IPS-NIHi7 (cell line): ENCODE measurements at regions not wholly inside any gene's neighbourhood (a gene's known extent, or its start where the extent isn't known, plus 50 kb on each side); places are given as distances from the start of the nearest gene placed in this dataset.
A peak's percentile ranks its signal among the peaks of the same experiment; 100 is the strongest.

Source experiments
- DNase-seq: peaks from one replicate; pipeline ENCODE4 v3.0.0; 2012; ENCODE audit warnings: mixed read lengths; ENCODE audit errors: extremely low spot score

- DNase-seq: no peak
Observed at GRCh38 chr13:109440320-109440719, 346.1 kb downstream of the IRS2 start.

DNA sequence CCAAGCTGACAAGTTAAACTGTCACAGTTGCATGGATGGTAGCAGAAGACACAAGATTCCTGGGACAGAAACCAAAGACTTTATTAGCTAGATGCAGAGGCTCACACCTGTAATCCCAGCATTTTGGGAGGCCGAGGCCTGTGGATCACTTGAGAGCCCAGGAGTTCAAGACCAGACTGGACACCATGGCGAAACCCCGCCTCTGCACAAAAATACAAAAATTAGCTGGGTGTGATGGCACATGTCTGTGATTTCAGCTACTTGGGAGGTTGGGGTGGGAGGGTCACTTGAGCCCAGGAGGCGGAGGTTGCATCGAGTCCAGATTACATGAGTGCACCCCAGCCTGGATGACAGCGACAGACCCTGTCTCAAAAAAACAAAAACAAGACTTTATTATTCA lies 346.6 kb downstream of the IRS2 start:
- DNase-seq: no peak

- DNase-seq: no peak
Observed at GRCh38 chr13:109436841-109437240, 349.5 kb downstream of the IRS2 start.

DNA sequence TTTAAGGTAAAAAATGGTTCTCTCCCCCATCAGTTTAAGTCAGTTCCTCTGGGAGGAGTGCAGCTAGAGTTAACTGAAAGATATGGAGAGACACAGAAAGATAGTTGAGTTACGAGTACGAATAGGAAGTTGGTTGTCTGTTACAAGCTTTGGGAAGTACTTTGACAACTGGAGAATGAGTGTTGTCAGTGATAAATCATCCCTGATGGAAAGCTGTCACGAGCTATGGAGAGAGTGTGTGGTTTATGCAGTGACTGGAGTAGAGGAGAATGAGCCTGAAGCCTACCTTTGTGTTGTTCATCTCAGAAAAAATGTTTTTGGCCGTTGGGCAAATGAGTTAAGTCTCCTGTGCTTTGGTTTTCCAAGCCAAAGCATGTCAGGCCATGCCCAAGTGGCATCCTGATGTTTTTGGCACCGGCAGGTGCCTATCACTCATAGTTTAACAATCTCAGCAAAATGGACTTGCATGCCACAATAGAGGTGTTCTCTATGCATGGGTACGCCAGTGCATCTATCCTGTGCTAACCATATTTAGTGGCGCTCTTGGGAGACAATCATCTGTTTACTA lies 350.2 kb downstream of the IRS2 start:
- no peak for DNase-seq

- no peak for DNase-seq
Observed at GRCh38 chr13:109431217-109431616, 355.2 kb downstream of the IRS2 start.

GRCh38 chr13:109428146-109428545 lies 358.2 kb downstream of the IRS2 start:
- no peak for DNase-seq

- no peak for DNase-seq
Observed at GRCh38 chr13:109427695-109428094, 358.7 kb downstream of the IRS2 start.

DNA sequence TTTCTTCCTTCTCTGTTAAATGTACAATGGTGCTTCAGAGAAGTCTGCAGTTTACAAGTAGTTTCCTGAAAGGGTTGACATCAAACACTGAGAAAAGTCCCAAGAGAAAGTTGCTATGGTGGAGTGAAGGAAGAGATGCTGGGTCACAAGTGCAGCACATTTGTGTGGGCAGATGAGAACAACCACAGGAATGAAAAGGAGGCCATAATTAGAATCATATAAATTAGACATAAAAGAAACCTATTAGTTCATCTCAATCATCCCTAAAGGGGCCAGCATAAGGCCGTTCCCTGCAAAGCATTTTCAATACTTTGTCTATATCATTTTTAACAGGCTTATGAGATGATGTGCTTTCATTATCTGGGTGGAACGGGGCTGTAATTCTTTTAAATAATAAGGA lies 359.2 kb downstream of the IRS2 start:
- no peak for DNase-seq

DNA sequence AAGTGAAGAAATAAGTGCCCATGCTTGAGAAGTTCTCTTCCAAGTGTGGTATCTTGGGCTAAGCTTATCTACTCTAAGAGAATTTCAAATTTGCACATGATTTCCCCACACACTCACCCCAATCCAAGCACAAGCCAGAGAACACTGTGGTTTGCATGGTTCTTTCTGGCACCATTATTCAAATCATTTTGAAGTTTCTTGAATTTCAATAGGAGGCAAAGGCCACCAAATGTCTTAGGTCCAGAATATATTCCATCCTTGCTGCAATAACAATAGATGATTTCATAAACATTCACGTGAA lies 359.7 kb downstream of the IRS2 start:
- no peak for DNase-seq

DNA sequence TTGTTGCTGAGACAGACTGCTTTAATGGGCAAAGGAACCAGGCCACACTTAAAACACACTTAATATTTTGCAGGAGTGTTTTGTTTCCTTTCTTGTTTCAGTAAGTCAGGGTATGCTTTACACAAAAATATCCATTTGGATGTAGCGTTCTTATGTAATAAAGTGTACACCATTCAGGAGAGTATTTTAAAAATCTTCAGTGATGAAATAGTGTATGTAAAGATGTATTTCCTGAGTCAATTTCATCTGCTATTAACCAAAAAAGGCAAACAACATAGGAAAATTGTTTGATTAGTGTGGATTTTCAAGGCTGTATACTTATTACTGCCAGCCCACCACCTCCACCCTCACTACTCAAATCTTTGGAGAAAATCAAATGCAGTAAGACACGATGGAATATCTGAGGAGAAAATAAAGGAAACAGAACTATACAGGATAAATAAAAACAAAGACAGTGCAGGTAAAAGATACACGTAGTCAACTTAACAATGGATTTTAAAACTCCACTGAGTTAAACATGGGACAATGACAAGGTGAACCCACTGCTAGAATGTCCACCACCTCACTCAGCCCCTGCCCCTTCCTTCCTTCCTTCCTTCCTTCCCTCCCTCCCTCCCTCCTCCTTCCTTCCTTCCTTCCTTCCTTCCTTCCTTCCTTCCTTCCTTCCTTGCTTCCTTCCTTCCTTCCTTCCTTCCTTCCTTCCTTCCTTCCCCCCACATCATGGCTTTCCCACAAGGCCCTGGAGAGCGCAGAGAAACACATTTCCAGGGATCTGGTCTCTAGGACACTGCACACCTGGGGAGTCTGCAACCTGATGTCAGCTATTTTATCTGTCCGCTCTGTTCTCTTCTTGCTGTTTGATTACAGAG lies 360.3 kb downstream of the IRS2 start:
- no peak for DNase-seq

- DNase-seq: no peak
Observed at GRCh38 chr13:109422161-109422560, 364.2 kb downstream of the IRS2 start.

DNA sequence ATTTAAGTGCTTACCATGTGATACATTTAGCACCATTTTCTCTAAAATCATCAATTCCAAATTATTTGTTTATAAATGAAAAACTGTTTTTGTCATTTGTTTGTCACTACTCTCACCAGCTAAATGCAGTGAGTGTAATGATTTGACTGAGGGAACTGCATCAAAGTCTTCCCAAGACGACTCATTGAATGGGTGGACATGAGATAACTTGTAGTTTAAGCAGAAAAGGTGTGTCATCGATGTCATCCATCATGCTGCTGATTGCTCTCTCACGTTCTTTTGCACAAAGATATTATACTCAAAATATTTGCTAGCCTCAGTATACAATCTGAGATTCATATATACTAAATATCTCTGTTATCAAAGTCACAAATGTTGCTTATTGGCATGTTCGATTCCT lies 366.5 kb downstream of the IRS2 start:
- DNase-seq: no peak

DNA sequence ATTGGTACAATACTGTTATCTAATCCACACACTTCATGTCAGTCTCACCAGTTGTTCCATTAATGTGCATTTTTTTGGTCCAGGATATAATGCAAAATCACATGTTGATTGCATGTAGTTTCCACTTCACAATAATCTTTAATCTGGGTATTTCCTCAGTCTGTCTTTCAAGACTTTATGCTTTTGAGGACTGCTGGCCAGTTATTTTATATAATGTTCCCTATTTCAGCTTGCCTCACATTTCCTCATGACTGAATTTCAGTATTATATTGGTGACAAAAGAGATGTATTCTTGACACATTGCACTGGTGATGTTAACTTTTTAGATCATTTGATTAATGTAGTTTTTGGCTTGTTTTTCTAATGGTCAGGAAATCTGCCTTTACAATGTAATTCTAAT lies 368.3 kb downstream of the IRS2 start:
- no peak for DNase-seq

- DNase-seq: no peak
Observed at GRCh38 chr13:109416001-109416400, 370.4 kb downstream of the IRS2 start.

GRCh38 chr13:109415057-109415456 lies 371.3 kb downstream of the IRS2 start:
- DNase-seq: no peak

DNA sequence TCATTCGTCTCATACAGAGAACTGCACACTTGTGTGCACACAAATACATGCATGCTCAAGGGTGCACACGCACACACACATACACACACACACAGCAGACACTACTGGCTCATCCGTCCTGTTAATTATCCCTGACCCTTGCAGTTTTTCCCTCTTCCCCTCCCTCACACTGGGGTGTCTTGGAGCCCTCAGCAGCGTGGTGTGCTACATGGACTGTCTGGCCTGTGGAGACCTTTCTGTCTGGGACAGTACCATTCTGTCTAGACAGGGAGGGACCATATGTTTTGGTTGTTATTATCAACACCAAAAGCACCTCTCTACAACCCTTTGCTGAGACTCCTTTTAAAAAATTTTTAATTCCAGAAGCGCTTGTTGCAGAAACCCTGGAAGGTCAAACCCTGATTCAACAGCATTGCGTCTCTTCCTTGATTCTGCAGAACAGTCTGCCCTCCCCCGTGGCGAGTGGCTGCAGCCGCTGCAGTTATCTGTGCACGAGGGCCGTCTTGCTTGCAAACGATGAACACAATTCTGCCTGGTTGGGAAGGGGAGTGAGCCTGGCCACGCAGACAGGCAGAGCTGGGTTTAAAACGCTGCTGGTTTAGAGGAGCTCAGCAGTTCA lies 374.0 kb downstream of the IRS2 start:
- peak; percentile 35 for DNase-seq

- DNase-seq: no peak
Observed at GRCh38 chr13:109410868-109411267, 375.5 kb downstream of the IRS2 start.

DNA sequence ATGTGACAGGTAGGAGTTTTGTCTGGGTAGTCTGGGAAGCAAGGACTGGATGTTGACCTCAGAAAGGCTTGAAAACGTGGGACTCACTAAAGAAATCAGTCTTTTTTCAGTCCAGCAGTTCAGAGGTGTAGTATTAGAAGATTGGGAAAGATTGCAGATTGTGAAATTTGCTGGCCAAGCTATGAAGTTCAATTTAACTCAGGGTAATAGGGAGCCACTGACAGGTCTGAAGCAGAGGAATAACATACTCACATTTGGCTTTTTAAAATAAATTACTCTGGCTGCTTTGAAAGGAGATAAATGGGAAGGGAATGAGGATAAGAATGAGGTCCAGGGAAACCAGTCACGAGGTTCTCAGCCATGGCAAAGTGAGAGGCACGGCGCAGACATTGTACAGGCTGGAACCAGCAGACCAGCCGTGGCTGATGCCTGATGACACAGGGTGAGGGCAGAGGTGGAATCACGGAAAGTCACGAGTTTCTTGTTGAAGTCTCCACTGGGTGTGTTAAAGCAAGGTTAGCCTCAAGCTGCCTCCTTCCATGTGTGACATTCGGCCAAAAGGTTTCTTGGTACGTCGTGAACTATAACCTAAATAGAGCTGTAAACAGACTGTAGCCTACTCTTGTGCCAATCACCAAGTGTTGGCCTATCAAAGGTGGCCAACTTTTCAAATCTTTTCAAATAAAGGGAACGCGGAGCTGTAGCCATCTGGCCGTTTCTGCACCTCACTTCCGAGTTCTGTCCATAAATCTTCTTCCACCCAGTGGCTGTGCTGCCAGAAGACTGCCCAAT lies 377.6 kb downstream of the IRS2 start:
- no peak for DNase-seq

DNA sequence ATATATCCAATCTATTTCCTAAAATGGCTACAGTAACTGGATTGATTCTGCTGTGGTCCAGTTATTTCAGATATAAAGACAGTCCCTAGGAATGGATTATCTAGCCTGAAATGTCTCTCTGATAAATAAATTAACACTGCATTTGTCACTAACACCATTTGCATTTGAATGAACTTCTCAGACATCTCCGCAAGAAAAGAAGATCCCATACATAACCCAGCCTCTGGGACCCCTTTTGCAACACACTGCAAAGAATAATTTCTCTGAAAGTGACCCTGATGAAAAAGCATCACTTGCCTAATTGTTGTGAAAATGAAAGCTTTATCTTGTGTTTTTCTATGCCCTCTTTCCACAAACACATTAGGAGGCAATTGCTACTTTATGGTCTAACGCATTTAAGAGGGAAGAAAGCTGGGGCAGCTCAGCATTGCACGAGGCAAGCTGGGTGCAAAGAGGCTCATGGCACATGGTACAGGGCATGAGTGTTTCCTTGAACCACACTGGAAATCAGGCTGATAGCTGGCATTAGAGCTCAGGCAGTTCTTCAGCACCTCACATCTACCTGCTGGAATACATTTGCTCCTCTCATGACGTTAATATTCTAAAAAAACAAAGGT lies 379.9 kb downstream of the IRS2 start:
- DNase-seq: no peak

DNA sequence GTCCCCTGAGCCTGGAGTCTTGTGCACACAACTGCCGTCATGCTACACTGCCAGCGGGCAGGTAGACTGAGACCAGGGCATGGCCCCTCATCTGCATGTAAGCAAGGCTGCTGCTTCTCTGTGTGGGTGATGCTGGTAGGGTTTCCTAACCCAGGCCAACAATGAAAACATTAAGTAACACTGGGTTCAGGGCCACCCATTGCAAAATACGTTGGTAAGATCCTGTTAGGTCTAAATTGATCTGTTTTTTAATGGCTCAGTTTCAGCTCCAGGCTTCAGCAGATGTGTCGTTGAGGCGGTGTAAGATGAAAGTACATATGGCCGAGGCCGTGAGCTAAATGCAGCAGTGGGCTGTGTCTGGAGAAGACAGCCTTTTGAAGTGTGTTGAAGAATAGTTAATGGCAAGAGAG lies 383.4 kb downstream of the IRS2 start:
- no peak for DNase-seq

- DNase-seq: no peak
Observed at GRCh38 chr13:109401891-109402290, 384.5 kb downstream of the IRS2 start.

- no peak for DNase-seq
Observed at GRCh38 chr13:109401307-109401706, 385.1 kb downstream of the IRS2 start.
